Epithelial cell of esophagus (primary cell): ENCODE measurements at regions not wholly inside any gene's neighbourhood (a gene's known extent, or its start where the extent isn't known, plus 50 kb on each side); places are given as distances from the start of the nearest gene placed in this dataset.

Experiments used
- DNase-seq: peaks from one replicate; pipeline ENCODE4 v3.0.0; 2010; ENCODE audit warnings: low read depth
- H3K4me3 ChIP-seq: 2 replicates; pipeline ENCODE4 v1.5.1; 2011; ENCODE audit warnings: mild to moderate bottlenecking, low read length, control low read depth
- CTCF ChIP-seq: IDR thresholded peaks from 2 replicates; pipeline ENCODE4 v1.5.1; 2011; ENCODE audit warnings: low read depth, mild to moderate bottlenecking, low read length, control low read depth, inconsistent platforms; ENCODE audit not compliant: insufficient read depth; ENCODE audit errors: missing control alignments

GRCh38 chr3:83934192-83935021 lies 1024.4 kb upstream of the CADM2 start:
- TF ChIP-seq CTCF, result peak; percentile 32
- peak; percentile 99 for DNase-seq
- no peak overlapping the region for H3K4me3 ChIP-seq

- no peak for TF ChIP-seq CTCF
- peak; percentile 14 for DNase-seq
- H3K4me3 ChIP-seq, result no peak overlapping the region
Observed at GRCh38 chr3:83938491-83938890, 1020.3 kb upstream of the CADM2 start.

- DNase-seq, result no peak
- TF ChIP-seq CTCF, result no peak
- H3K4me3 ChIP-seq, result no peak overlapping the region
Observed at GRCh38 chr3:83941990-83942745, 1016.6 kb upstream of the CADM2 start.

GRCh38 chr3:83946049-83946448 lies 1012.7 kb upstream of the CADM2 start:
- DNase-seq, result peak; percentile 22
- H3K4me3 ChIP-seq, result no peak overlapping the region
- no peak for TF ChIP-seq CTCF

GRCh38 chr3:83946554-83946953 lies 1012.2 kb upstream of the CADM2 start:
- peak; percentile 31 for DNase-seq
- TF ChIP-seq CTCF, result peak; percentile 51
- H3K4me3 ChIP-seq, result no peak overlapping the region

GRCh38 chr3:83948771-83949170 lies 1010.0 kb upstream of the CADM2 start:
- no peak overlapping the region for H3K4me3 ChIP-seq
- TF ChIP-seq CTCF, result no peak
- DNase-seq, result no peak
